Natural killer cell treated with Interleukin-12 subunit alpha and Interleukin-12 subunit beta and Interleukin-15 and Interleukin-18, amount 100 ng/mL, for 72 hours (primary cell): ENCODE measurements at regions not wholly inside any gene's neighbourhood (a gene's known extent, or its start where the extent isn't known, plus 50 kb on each side); places are given as distances from the start of the nearest gene placed in this dataset.
"Not testable (repeated sequence)": the region's sequence is repeated elsewhere in the genome, so short reads cannot be mapped to it uniquely, and the experiment has no call there.

Source experiments
- ATAC-seq, 2 donors: fragments of 150-1000 bp; cut with Tn5 transposase in 1 of 2; sonication (Bioruptor Pico), chemical (Tn5 transposase) in 1 of 2; 2 replicates each; pipeline ENCODE4 v1.10.0; 2021
- DNase-seq: peaks from one replicate; pipeline ENCODE4 v3.0.0; 2022; ENCODE audit warnings: low spot score
- H3K27ac Mint-ChIP-seq, 2 donors: 1 replicate in 1 of 2; 2 replicates in 1 of 2; pipeline ENCODE4 v1.8.0; 2022; ENCODE audit warnings: mixed read lengths in 2 of 2, mild to moderate bottlenecking in 1 of 2, moderate library complexity in 1 of 2
- H3K27me3 Mint-ChIP-seq, 2 donors: 1 replicate in 1 of 2; 2 replicates in 1 of 2; pipeline ENCODE4 v1.8.0; 2022; ENCODE audit warnings: mixed read lengths in 2 of 2
- H3K36me3 Mint-ChIP-seq: one replicate; pipeline ENCODE4 v1.8.0; 2022; ENCODE audit warnings: mixed read lengths
- H3K4me1 Mint-ChIP-seq, 2 donors: 1 replicate in 1 of 2; 2 replicates in 1 of 2; pipeline ENCODE4 v1.8.0; 2022; ENCODE audit warnings: low read depth in 2 of 2, mixed read lengths in 2 of 2, mild to moderate bottlenecking in 1 of 2
- H3K4me3 Mint-ChIP-seq: one replicate; pipeline ENCODE4 v1.8.0; 2022; ENCODE audit warnings: mixed read lengths
- H3K9me3 Mint-ChIP-seq: 2 replicates; pipeline ENCODE4 v1.8.0; 2022; ENCODE audit warnings: mixed read lengths

- ATAC-seq, result no peak
- no peaks in the 10 kb centered on the region for H3K27me3 Mint-ChIP-seq
- H3K4me1 Mint-ChIP-seq, result no peaks in the 10 kb centered on the region
- no peaks in the 10 kb centered on the region for H3K36me3 Mint-ChIP-seq
- H3K27ac Mint-ChIP-seq, result no peak overlapping the region
- peaks cover 11% of the 10 kb centered on the region for H3K9me3 Mint-ChIP-seq
- DNase-seq, result no peak
- no peak overlapping the region for H3K4me3 Mint-ChIP-seq
These were observed 418.5 kb upstream of the RGMB start for GRCh38 chr5:98354922-98355321.

GRCh38 chr5:98360548-98360947 is 412.9 kb upstream of the RGMB start:
- no peaks in the 10 kb centered on the region for H3K4me1 Mint-ChIP-seq
- H3K36me3 Mint-ChIP-seq, result no peaks in the 10 kb centered on the region
- H3K27ac Mint-ChIP-seq, result no peak overlapping the region
- DNase-seq (no peak), ATAC-seq (no peak)
- peaks cover 14% of the 10 kb centered on the region for H3K9me3 Mint-ChIP-seq
- no peak overlapping the region for H3K4me3 Mint-ChIP-seq
- H3K27me3 Mint-ChIP-seq, result no peaks in the 10 kb centered on the region

- no peak overlapping the region for H3K4me3 Mint-ChIP-seq
- H3K36me3 Mint-ChIP-seq, result no peaks in the 10 kb centered on the region
- no peaks in the 10 kb centered on the region for H3K4me1 Mint-ChIP-seq
- no peak overlapping the region for H3K27ac Mint-ChIP-seq
- no peak for ATAC-seq
- H3K27me3 Mint-ChIP-seq, result no peaks in the 10 kb centered on the region
- no peak for DNase-seq
- H3K9me3 Mint-ChIP-seq, result peaks cover 18% of the 10 kb centered on the region
These were observed 410.3 kb upstream of the RGMB start for GRCh38 chr5:98363157-98363556.

- H3K36me3 Mint-ChIP-seq, result no peaks in the 10 kb centered on the region
- no peak overlapping the region for H3K27ac Mint-ChIP-seq
- H3K4me3 Mint-ChIP-seq, result no peak overlapping the region
- ATAC-seq (no peak), DNase-seq (no peak)
- H3K4me1 Mint-ChIP-seq, result no peaks in the 10 kb centered on the region
- peaks cover 15% of the 10 kb centered on the region for H3K9me3 Mint-ChIP-seq
- H3K27me3 Mint-ChIP-seq, result no peaks in the 10 kb centered on the region
These were observed 408.9 kb upstream of the RGMB start for GRCh38 chr5:98364549-98364948.

GRCh38 chr5:98365126-98365525 is 408.3 kb upstream of the RGMB start:
- no peaks in the 10 kb centered on the region for H3K27me3 Mint-ChIP-seq
- H3K9me3 Mint-ChIP-seq, result peaks cover 11% of the 10 kb centered on the region
- H3K27ac Mint-ChIP-seq, result no peak overlapping the region
- no peak overlapping the region for H3K4me3 Mint-ChIP-seq
- no peaks in the 10 kb centered on the region for H3K36me3 Mint-ChIP-seq
- ATAC-seq (no peak), DNase-seq (no peak)
- H3K4me1 Mint-ChIP-seq, result no peaks in the 10 kb centered on the region

- no peak overlapping the region for H3K4me3 Mint-ChIP-seq
- DNase-seq, result no peak
- peaks cover 17% of the 10 kb centered on the region for H3K9me3 Mint-ChIP-seq
- no peaks in the 10 kb centered on the region for H3K4me1 Mint-ChIP-seq
- ATAC-seq, result no peak
- H3K36me3 Mint-ChIP-seq, result peaks cover 4% of the 10 kb centered on the region
- no peaks in the 10 kb centered on the region for H3K27me3 Mint-ChIP-seq
- no peak overlapping the region for H3K27ac Mint-ChIP-seq
These were observed 405.3 kb upstream of the RGMB start for GRCh38 chr5:98368141-98368540.

- ATAC-seq, result no peak
These were observed 401.1 kb upstream of the RGMB start for GRCh38 chr5:98372351-98372750.

GRCh38 chr5:98391921-98392625 is 381.4 kb upstream of the RGMB start:
- H3K27me3 Mint-ChIP-seq, result no peaks in the 10 kb centered on the region
- no peak overlapping the region for H3K27ac Mint-ChIP-seq
- no peak for ATAC-seq

More at GRCh38 chr5:98372351-98372750, 401.1 kb upstream of the RGMB start:
- no peak overlapping the region for H3K4me3 Mint-ChIP-seq
- no peak overlapping the region for H3K27ac Mint-ChIP-seq
- H3K36me3 Mint-ChIP-seq, result peaks cover 4% of the 10 kb centered on the region
- H3K9me3 Mint-ChIP-seq, result peaks cover 13% of the 10 kb centered on the region
- no peak for DNase-seq
- no peaks in the 10 kb centered on the region for H3K4me1 Mint-ChIP-seq
- H3K27me3 Mint-ChIP-seq, result no peaks in the 10 kb centered on the region

GRCh38 chr5:98393205-98393604 is 380.3 kb upstream of the RGMB start:
- H3K27ac Mint-ChIP-seq, ATAC-seq, DNase-seq, H3K27me3 Mint-ChIP-seq, H3K36me3 Mint-ChIP-seq, H3K4me1 Mint-ChIP-seq, H3K9me3 Mint-ChIP-seq, H3K4me3 Mint-ChIP-seq: not testable (repeated sequence)

More at GRCh38 chr5:98391921-98392625, 381.4 kb upstream of the RGMB start:
- no peaks in the 10 kb centered on the region for H3K4me1 Mint-ChIP-seq
- no peak for DNase-seq
- H3K9me3 Mint-ChIP-seq, result peaks cover 3% of the 10 kb centered on the region
- H3K36me3 Mint-ChIP-seq, result no peaks in the 10 kb centered on the region
- no peak overlapping the region for H3K4me3 Mint-ChIP-seq

GRCh38 chr5:98397081-98397480 is 376.4 kb upstream of the RGMB start:
- Mint-ChIP-seq H3K9me3 (peaks cover 9% of the 10 kb centered on the region), H3K27me3 (no peaks in the 10 kb centered on the region), H3K36me3 (no peaks in the 10 kb centered on the region), H3K27ac (no peak overlapping the region), H3K4me1 (no peaks in the 10 kb centered on the region), H3K4me3 (no peak overlapping the region)
- no peak for ATAC-seq
- DNase-seq, result no peak

GRCh38 chr5:98398465-98398864 is 375.0 kb upstream of the RGMB start:
- Mint-ChIP-seq H3K36me3 (no peaks in the 10 kb centered on the region), H3K4me1 (no peaks in the 10 kb centered on the region), H3K27ac (no peak overlapping the region), H3K9me3 (peaks cover 11% of the 10 kb centered on the region), H3K27me3 (no peaks in the 10 kb centered on the region), H3K4me3 (no peak overlapping the region)
- no peak for ATAC-seq
- no peak for DNase-seq

GRCh38 chr5:98401656-98402055 is 371.8 kb upstream of the RGMB start:
- DNase-seq (no peak), ATAC-seq (no peak)
- Mint-ChIP-seq H3K9me3 (peaks cover 11% of the 10 kb centered on the region), H3K4me1 (no peaks in the 10 kb centered on the region), H3K4me3 (no peak overlapping the region), H3K27me3 (no peaks in the 10 kb centered on the region), H3K36me3 (no peaks in the 10 kb centered on the region), H3K27ac (no peak overlapping the region)

GRCh38 chr5:98402130-98402529 is 371.3 kb upstream of the RGMB start:
- ATAC-seq (no peak), DNase-seq (no peak)
- peaks cover 11% of the 10 kb centered on the region for H3K9me3 Mint-ChIP-seq
- H3K36me3 Mint-ChIP-seq, result no peaks in the 10 kb centered on the region
- H3K4me1 Mint-ChIP-seq, result no peaks in the 10 kb centered on the region
- H3K4me3 Mint-ChIP-seq, result no peak overlapping the region
- no peak overlapping the region for H3K27ac Mint-ChIP-seq
- no peaks in the 10 kb centered on the region for H3K27me3 Mint-ChIP-seq

GRCh38 chr5:98403131-98403530 is 370.3 kb upstream of the RGMB start:
- no peaks in the 10 kb centered on the region for H3K4me1 Mint-ChIP-seq
- DNase-seq (no peak), ATAC-seq (no peak)
- H3K36me3 Mint-ChIP-seq, result no peaks in the 10 kb centered on the region
- H3K9me3 Mint-ChIP-seq, result peaks cover 11% of the 10 kb centered on the region
- no peak overlapping the region for H3K27ac Mint-ChIP-seq
- H3K27me3 Mint-ChIP-seq, result no peaks in the 10 kb centered on the region
- H3K4me3 Mint-ChIP-seq, result no peak overlapping the region

- no peak overlapping the region for H3K27ac Mint-ChIP-seq
- peaks cover 6% of the 10 kb centered on the region for H3K9me3 Mint-ChIP-seq
- no peaks in the 10 kb centered on the region for H3K36me3 Mint-ChIP-seq
- H3K4me3 Mint-ChIP-seq, result no peak overlapping the region
- ATAC-seq (no peak), DNase-seq (no peak)
- H3K4me1 Mint-ChIP-seq, result no peaks in the 10 kb centered on the region
- no peaks in the 10 kb centered on the region for H3K27me3 Mint-ChIP-seq
These were observed 358.5 kb upstream of the RGMB start for GRCh38 chr5:98414938-98415337.
